GM12872 (cell line): ENCODE measurements at regions not wholly inside any gene's neighbourhood (a gene's known extent, or its start where the extent isn't known, plus 50 kb on each side); places are given as distances from the start of the nearest gene placed in this dataset.

Experiments
- TF ChIP-seq, protein P1 (sequence below): IDR thresholded peaks from 3 replicates; pipeline ENCODE4 v1.5.1; 2011; ENCODE audit warnings: low read depth, mild to moderate bottlenecking, low read length, moderate library complexity; ENCODE audit not compliant: insufficient read depth

DNA sequence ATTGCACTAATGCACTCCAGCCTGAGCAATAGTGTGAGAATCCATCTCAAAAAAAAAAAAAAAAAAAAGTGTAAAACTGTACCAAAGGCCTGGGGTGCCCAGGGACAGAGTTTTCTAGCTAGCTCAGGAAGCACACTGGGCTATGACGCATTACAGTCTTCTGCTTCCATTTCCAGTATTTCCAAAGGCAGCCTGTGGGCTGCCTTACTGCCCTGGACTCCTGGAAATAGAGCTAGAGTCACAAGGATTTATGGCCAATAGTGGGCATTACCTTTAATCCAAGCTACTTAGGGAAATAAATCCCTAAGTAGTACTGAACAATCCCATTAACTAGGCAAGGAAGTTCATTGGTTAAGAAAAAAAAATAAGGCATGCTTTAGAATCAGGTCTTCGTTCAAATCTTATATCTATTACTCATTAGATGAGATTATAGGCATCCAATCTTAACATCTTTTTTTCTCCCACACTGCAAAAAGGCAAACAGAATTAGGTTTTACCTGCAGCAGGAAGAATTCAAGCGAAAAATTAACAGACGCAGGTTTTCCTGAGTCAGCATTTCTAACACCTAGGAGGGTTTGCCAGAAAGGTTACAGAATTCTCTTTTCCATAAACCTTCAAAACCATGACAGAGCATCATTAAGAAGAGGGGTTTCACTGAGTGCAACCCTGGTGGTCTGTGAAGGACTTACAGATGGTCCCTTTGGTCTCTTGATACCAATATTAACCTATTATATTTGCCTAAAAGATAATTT, 85.6 kb upstream of the CCDC112 start:
- TF ChIP-seq, protein P1, sequence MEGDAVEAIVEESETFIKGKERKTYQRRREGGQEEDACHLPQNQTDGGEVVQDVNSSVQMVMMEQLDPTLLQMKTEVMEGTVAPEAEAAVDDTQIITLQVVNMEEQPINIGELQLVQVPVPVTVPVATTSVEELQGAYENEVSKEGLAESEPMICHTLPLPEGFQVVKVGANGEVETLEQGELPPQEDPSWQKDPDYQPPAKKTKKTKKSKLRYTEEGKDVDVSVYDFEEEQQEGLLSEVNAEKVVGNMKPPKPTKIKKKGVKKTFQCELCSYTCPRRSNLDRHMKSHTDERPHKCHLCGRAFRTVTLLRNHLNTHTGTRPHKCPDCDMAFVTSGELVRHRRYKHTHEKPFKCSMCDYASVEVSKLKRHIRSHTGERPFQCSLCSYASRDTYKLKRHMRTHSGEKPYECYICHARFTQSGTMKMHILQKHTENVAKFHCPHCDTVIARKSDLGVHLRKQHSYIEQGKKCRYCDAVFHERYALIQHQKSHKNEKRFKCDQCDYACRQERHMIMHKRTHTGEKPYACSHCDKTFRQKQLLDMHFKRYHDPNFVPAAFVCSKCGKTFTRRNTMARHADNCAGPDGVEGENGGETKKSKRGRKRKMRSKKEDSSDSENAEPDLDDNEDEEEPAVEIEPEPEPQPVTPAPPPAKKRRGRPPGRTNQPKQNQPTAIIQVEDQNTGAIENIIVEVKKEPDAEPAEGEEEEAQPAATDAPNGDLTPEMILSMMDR: no peak

GRCh38 chr5:115379622-115380344, 83.3 kb upstream of the CCDC112 start:
- TF ChIP-seq, protein P1: no peak

DNA sequence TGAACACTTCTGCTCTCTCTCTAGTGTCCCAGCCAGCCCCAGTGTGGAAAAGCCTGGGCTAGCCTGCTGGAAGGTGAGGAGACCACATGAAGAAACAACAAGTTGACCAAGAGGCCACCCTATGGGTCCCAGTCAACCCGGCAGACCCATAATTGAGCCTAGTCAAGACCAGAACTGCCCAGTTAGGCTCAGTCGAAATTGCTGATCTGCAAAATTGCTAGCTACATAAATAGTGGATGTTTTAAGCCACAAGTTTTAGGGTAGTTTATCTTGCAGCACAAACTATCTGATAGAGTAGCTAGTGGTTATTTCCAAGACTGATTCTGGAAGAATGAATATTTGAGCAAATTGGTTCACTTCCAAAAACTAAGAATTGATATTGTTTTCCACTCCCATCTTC, 82.3 kb upstream of the CCDC112 start:
- TF ChIP-seq, protein P1: no peak

DNA sequence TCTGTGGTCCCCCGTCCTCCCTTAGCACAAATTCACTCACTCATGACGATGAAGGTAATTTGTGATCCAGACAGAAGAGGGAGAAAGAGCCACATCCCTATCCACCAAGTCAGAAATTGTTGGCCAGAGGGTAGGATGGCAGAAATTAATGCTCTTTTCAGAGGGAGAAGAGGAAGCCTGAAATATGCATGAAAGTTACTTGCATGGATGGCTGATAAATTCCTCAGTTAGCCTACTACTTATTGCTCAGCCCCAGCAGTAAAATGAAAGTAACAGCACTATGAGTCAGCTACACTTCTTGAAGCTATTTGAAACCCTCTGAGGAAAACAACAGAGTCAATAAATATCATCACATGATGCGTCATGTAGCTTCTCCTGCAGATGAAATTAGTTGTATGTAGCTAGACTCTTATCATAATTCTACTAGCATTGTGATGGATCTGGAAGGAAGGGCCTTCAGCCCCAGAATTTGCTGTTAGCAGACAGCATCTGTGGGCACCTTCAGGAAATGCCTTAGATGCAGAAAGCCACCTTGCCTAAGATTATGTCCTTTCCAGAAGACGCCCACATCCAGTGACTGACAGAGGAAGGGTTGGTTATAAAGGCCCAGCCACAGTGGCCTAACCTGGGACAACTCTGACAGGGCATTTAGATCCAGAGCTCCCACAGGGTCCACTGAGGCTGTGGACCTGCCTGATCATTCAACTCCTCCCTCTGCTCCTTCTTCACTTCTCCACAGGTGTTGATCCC, 81.2 kb upstream of the CCDC112 start:
- TF ChIP-seq, protein P1: no peak

DNA sequence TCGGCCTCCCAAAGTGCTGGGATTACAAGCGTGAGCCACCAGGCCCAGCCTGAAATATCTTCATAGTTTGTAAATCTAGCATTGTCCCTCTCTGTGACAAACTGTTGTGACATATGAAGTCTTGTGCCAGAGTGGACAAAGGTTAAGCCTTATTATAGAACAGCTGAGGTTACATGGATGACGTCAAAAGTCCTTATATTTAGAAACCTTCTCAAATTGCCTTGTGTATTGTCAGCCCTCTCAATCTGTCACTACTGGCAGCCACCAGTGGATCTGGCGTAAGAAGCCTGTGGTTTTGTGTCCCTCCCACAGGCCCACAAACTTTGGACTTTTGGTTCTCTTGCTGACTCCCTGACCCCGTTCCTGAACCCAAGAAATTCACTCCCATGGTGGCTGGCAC, 79.4 kb upstream of the CCDC112 start:
- TF ChIP-seq, protein P1: no peak

DNA sequence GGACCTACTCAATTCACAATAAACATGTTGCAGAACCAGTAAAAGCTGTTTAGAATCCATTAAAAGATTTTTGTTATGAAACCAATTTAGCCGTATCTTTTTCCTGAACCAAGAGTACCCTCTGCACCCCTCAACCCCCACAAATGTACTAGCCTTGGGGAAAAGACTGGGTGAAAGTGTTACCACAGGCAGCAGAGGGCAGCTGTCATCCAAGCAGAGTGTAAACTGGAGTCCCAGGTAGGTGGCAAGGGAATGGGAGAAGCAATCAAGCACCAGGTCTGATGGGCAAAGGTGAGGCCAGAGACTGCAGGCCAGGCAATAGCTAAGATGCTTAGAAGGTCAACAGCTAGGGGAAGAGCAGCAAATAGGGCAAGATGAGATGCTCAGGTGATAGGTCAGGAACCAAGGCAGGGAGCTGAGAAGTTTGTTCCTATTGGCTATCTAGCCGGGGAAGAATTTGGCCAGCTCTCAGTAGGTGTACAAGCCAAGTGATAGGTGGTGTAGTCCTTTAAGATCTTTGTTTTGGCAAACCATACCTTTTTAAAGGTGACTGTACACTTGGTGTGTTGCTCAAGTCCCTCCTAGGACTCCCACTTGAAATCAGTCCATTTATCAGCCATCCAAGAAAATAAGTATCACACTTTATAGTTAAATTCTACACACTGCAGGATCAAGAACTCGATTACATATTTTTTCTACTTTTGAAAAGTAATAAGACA, 77.8 kb upstream of the CCDC112 start:
- TF ChIP-seq, protein P1: no peak
